Neural cell (in vitro differentiated cells): ENCODE measurements at regions not wholly inside any gene's neighbourhood (a gene's known extent, or its start where the extent isn't known, plus 50 kb on each side); places are given as distances from the start of the nearest gene placed in this dataset.

ENCODE experiments used
- CTCF ChIP-seq: fragments of 450-650 bp; IDR thresholded peaks from 2 replicates; pipeline ENCODE4 v1.5.1; 2014; ENCODE audit warnings: antibody characterized with exemption, mild to moderate bottlenecking, moderate library complexity; ENCODE audit not compliant: poor library complexity, severe bottlenecking
- EZH2 ChIP-seq: fragments of 200-600, 300-800 bp; shearing (Covaris generic), sonication (generic); IDR thresholded peaks from 2 replicates; pipeline ENCODE4 v1.6.1; 2014; ENCODE audit warnings: antibody characterized with exemption, low read length, borderline replicate concordance, mild to moderate bottlenecking; ENCODE audit not compliant: insufficient read depth, poor library complexity, severe bottlenecking
- POLR2AphosphoS5 ChIP-seq: IDR thresholded peaks from 2 replicates; pipeline ENCODE4 v1.6.1; 2012
- TAF1 ChIP-seq: IDR thresholded peaks from 2 replicates; pipeline ENCODE4 v1.6.1; 2012; ENCODE audit warnings: low read depth

- no peak for TF ChIP-seq EZH2
- no peak for TF ChIP-seq CTCF
- TF ChIP-seq POLR2AphosphoS5: no peak
- TF ChIP-seq TAF1: no peak
Observed at GRCh38 chr7:19465861-19466260, 243.0 kb downstream of the POLR1F start.
